IMR-90 (cell line): ENCODE measurements at regions not wholly inside any gene's neighbourhood (a gene's known extent, or its start where the extent isn't known, plus 50 kb on each side); places are given as distances from the start of the nearest gene placed in this dataset.
"Not testable (repeated sequence)": the region's sequence is repeated elsewhere in the genome, so short reads cannot be mapped to it uniquely, and the experiment has no call there.

Experiments used
- ATAC-seq: fragments of 200-7000 bp; cut with Tn5 transposase; 2 replicates; pipeline ENCODE4 v1.9.1; 2020; ENCODE audit warnings: low read depth, mild to moderate bottlenecking, moderate library complexity
- BruUV-seq: library from RNA; stranded (reverse); fragments of 400-500 nt; replicated peaks from 2 replicates; lab custom pipeline; 2021; lab: Mats Ljungman, UMichigan
- CTCF ChIA-PET: fragments of 300-600 bp; formaldehyde crosslinking; extraction: SDS; loops from one replicate; lab custom pipeline; 2021; ENCODE audit warnings: antibody characterized with exemption; lab: Yijun Ruan, JAX
- POLR2A ChIA-PET: fragments of 300-600 bp; sonication (Branson Sonifier 250); formaldehyde crosslinking; loops from one replicate; lab custom pipeline; 2022; ENCODE audit warnings: antibody characterized with exemption; ENCODE audit not compliant: unreplicated experiment; lab: Charles Lee
- DNase-seq: peaks from one replicate; pipeline ENCODE4 v3.0.0; 2013
- H2AFZ ChIP-seq: replicated peaks from 2 replicates; pipeline ENCODE3; 2013; ENCODE audit warnings: low read length, mild to moderate bottlenecking; ENCODE audit not compliant: poor library complexity
- H2AK5ac ChIP-seq: 2 replicates; pipeline ENCODE4 v1.6.1; 2013; ENCODE audit warnings: low read depth, low read length, inconsistent platforms
- H2AK9ac ChIP-seq: replicated peaks from 2 replicates; pipeline ENCODE3; 2013; ENCODE audit warnings: mild to moderate bottlenecking, low read depth, low read length, moderate library complexity; ENCODE audit not compliant: poor library complexity
- H2BK120ac ChIP-seq: 2 replicates; pipeline ENCODE4 v1.6.1; 2013; ENCODE audit warnings: low read depth, low read length, inconsistent platforms
- H2BK15ac ChIP-seq: 3 replicates; pipeline ENCODE4 v1.6.1; 2013; ENCODE audit warnings: low read depth, low read length, inconsistent platforms
- H2BK20ac ChIP-seq: 2 replicates; pipeline ENCODE4 v1.6.1; 2013; ENCODE audit warnings: low read depth, mild to moderate bottlenecking, inconsistent platforms, low read length, moderate library complexity
- H2BK5ac ChIP-seq: 2 replicates; pipeline ENCODE4 v1.6.1; 2013; ENCODE audit warnings: mild to moderate bottlenecking, low read depth, low read length, inconsistent platforms; ENCODE audit not compliant: poor library complexity, severe bottlenecking
- H3K14ac ChIP-seq: replicated peaks from 2 replicates; pipeline ENCODE4 v1.6.1; 2013; ENCODE audit warnings: low read depth, low read length, inconsistent platforms
- H3K18ac ChIP-seq: 2 replicates; pipeline ENCODE4 v1.6.1; 2013; ENCODE audit warnings: low read depth, low read length, control low read depth
- H3K23ac ChIP-seq: 2 replicates; pipeline ENCODE4 v1.6.1; 2013; ENCODE audit warnings: low read depth, low read length, inconsistent platforms
- H3K27ac ChIP-seq: 2 replicates; pipeline ENCODE4 v1.5.1; 2013; ENCODE audit warnings: mild to moderate bottlenecking, control low read depth, low read length; ENCODE audit not compliant: insufficient read depth
- H3K27me3 ChIP-seq: 2 replicates; pipeline ENCODE4 v1.6.1; 2013; ENCODE audit warnings: low read length; ENCODE audit not compliant: control insufficient read depth, insufficient read depth
- H3K36me3 ChIP-seq: 2 replicates; pipeline ENCODE4 v1.6.1; 2013; ENCODE audit warnings: low read length, mixed read lengths; ENCODE audit not compliant: control insufficient read depth, insufficient read depth
- H3K4ac ChIP-seq: 2 replicates; pipeline ENCODE4 v1.6.1; 2013; ENCODE audit warnings: low read depth, low read length, inconsistent platforms
- H3K4me1 ChIP-seq: 2 replicates; pipeline ENCODE4 v1.6.1; 2013; ENCODE audit warnings: low read length, mixed read lengths; ENCODE audit not compliant: control insufficient read depth, insufficient read depth
- H3K4me2 ChIP-seq: 2 replicates; pipeline ENCODE4 v1.6.1; 2013; ENCODE audit warnings: low read depth, mild to moderate bottlenecking, control low read depth, low read length, moderate library complexity
- H3K4me3 ChIP-seq: 2 replicates; pipeline ENCODE4 v1.5.1; 2013; ENCODE audit warnings: low read depth, mild to moderate bottlenecking, control low read depth, low read length, moderate library complexity; ENCODE audit not compliant: insufficient read depth
- H3K56ac ChIP-seq: 2 replicates; pipeline ENCODE4 v1.6.1; 2013; ENCODE audit warnings: low read length, inconsistent platforms; ENCODE audit not compliant: insufficient read depth; ENCODE audit errors: extremely low read depth
- H3K79me1 ChIP-seq, 2 experiments: 2 replicates each; pipeline ENCODE4 v1.6.1; 2013; ENCODE audit warnings: low read length in 2 of 2, inconsistent platforms in 1 of 2, low read depth in 1 of 2
- H3K9ac ChIP-seq: 2 replicates; pipeline ENCODE4 v1.6.1; 2013; ENCODE audit warnings: low read depth, low read length, control low read depth
- H3K9me1 ChIP-seq: 2 replicates; pipeline ENCODE4 v1.6.1; 2013; ENCODE audit warnings: low read length, inconsistent platforms; ENCODE audit not compliant: insufficient read depth
- H3K9me3 ChIP-seq: 2 replicates; pipeline ENCODE4 v1.6.1; 2013; ENCODE audit warnings: low read length; ENCODE audit not compliant: control insufficient read depth, insufficient read depth
- H4K20me1 ChIP-seq: 2 replicates; pipeline ENCODE4 v1.6.1; 2013; ENCODE audit warnings: low read length, inconsistent platforms; ENCODE audit not compliant: insufficient read depth
- H4K5ac ChIP-seq: 2 replicates; pipeline ENCODE4 v1.6.1; 2013; ENCODE audit warnings: mild to moderate bottlenecking, low read depth, low read length, control low read depth
- H4K8ac ChIP-seq, 2 experiments: 2 replicates each; pipeline ENCODE4 v1.6.1; 2013; ENCODE audit warnings: low read depth in 2 of 2, low read length in 2 of 2, control low read depth in 1 of 2, inconsistent platforms in 1 of 2
- H4K91ac ChIP-seq: 2 replicates; pipeline ENCODE4 v1.6.1; 2013; ENCODE audit warnings: low read depth, low read length, inconsistent platforms; ENCODE audit not compliant: insufficient read depth
- dilution Hi-C: fragments of 300-500 bp; cut with HindIII; formaldehyde crosslinking; loops from one replicate; pipeline ENCODE4 v1.14.3; 2018; ENCODE audit warnings: low sequenced_read_pairs; ENCODE audit not compliant: unreplicated experiment
- in situ Hi-C: fragments of 300-500 bp; cut with MboI; formaldehyde crosslinking; loops from 3 replicates; pipeline ENCODE4 v1.14.3; 2019; ENCODE audit warnings: low sequenced_read_pairs, inconsistent platforms, mixed read lengths
- intact Hi-C: fragments of 100-400 bp; cut with micrococcal nuclease; formaldehyde crosslinking; loops from 2 replicates; pipeline ENCODE4 v1.10.0; 2022

- ATAC-seq = not testable (repeated sequence)
- H3K27ac ChIP-seq = peak overlapping the region; percentile 40; the same call in 1 of the 2 replicates
Observed at GRCh38 chr6:144956697-144957096, 671.6 kb downstream of the UTRN start.

More at GRCh38 chr6:144956697-144957096, 671.6 kb downstream of the UTRN start:
- CTCF ChIA-PET, H3K4me2 ChIP-seq, H4K20me1 ChIP-seq, H3K14ac ChIP-seq, H2AFZ ChIP-seq, H3K9ac ChIP-seq, H3K4ac ChIP-seq, H4K5ac ChIP-seq, H3K36me3 ChIP-seq, BruUV-seq, H3K79me1 ChIP-seq, H3K18ac ChIP-seq, in situ Hi-C loops, H3K23ac ChIP-seq, intact Hi-C loops, H3K9me1 ChIP-seq, POLR2A ChIA-PET, DNase-seq, H3K27me3 ChIP-seq, H4K91ac ChIP-seq, H3K9me3 ChIP-seq, H4K8ac ChIP-seq, H3K56ac ChIP-seq, H3K4me3 ChIP-seq, dilution Hi-C loops, H2AK9ac ChIP-seq, H2AK5ac ChIP-seq: not testable (repeated sequence)
- peak overlapping the region; percentile 65 for H2BK5ac ChIP-seq
- peak overlapping the region; percentile 86; the same call in 1 of the 2 replicates for H2BK20ac ChIP-seq
- H3K4me1 ChIP-seq = peaks cover 13% of the 10 kb centered on the region
- H2BK120ac ChIP-seq = peak overlapping the region; percentile 75
- peak overlapping the region; percentile 21; the same call in 1 of the 3 replicates for H2BK15ac ChIP-seq
